ENCODE measurements at regions not wholly inside any gene's neighbourhood (a gene's known extent, or its start where the extent isn't known, plus 50 kb on each side); places are given as distances from the start of the nearest gene placed in this dataset.

- H3K27ac Mint-ChIP-seq: no peak overlapping the region
- H3K4me3 Mint-ChIP-seq: no peak overlapping the region
- H2AFZ ChIP-seq (ENCODE audit: low read length): no peak overlapping the region
- H3K27ac ChIP-seq (ENCODE audit: insufficient read length, low read depth, low read length): no peak overlapping the region
- H4K5ac ChIP-seq (ENCODE audit: insufficient read length, low read depth, low read length): no peak overlapping the region
- TF ChIP-seq CTCF (conservative IDR thresholded peaks at IDR 0.05): no peak
- H3K4me2 ChIP-seq (ENCODE audit: insufficient read depth, insufficient read length, low read length): no peak overlapping the region
- 0 out of 4 replicates have a peak, but pooled peaks cover 0 to 3% of the 10 kb centered on the region in 2 experiments for H3K4me1 Mint-ChIP-seq
- H3K9me3 Mint-ChIP-seq: no peaks in the 10 kb centered on the region
- DNase-seq: no peak
- no peak overlapping the region for H2AK5ac ChIP-seq (ENCODE audit: insufficient read length, low read length)
- no peaks in the 10 kb centered on the region for H3K4me1 ChIP-seq (ENCODE audit: insufficient read depth, low read length)
- H2BK5ac ChIP-seq (ENCODE audit: insufficient read length, low read length): no peak overlapping the region
- H2BK20ac ChIP-seq (ENCODE audit: low read depth, low read length, poor library complexity, severe bottlenecking): no peak overlapping the region
- no CpG with 5 or more reads among the region's 1 CpG for WGBS (ENCODE audit: extremely low coverage, insufficient read length, low lambda C conversion rate)
- no peaks in the 10 kb centered on the region for H3K36me3 Mint-ChIP-seq (ENCODE audit: insufficient read depth in 1 of 3, low read depth in 3 of 3)
- no peaks in the 10 kb centered on the region for H3K79me1 ChIP-seq (ENCODE audit: insufficient read depth, low read depth, low read length, poor library complexity, severe bottlenecking)
- no peak overlapping the region for H3K56ac ChIP-seq (ENCODE audit: insufficient read length, low read depth, low read length)
- H3K14ac ChIP-seq (ENCODE audit: insufficient read depth, low read length): no peak overlapping the region
- no peak overlapping the region for H4K8ac ChIP-seq (replicated peaks; ENCODE audit: insufficient read length, low read depth, low read length)
- H2BK12ac ChIP-seq (ENCODE audit: insufficient read length, low read depth, low read length): no peak overlapping the region
- H2BK15ac ChIP-seq (ENCODE audit: low read depth, low read length): no peak overlapping the region
- H3T11ph ChIP-seq (ENCODE audit: low read length): no peak overlapping the region
- no peaks in the 10 kb centered on the region for H3K27me3 Mint-ChIP-seq (ENCODE audit: low read depth)
- no peak overlapping the region for H3K4ac ChIP-seq (ENCODE audit: low read depth, low read length)
- H3K9ac ChIP-seq (ENCODE audit: extremely low read depth, insufficient read length, low read length): no peak overlapping the region
- no peak overlapping the region for H4K91ac ChIP-seq (ENCODE audit: insufficient read length, low read depth, low read length)
- no peaks in the 10 kb centered on the region for H3K27me3 ChIP-seq (ENCODE audit: insufficient read depth, low read length)
- H3K18ac ChIP-seq (ENCODE audit: insufficient read length, low read depth, low read length): no peak overlapping the region
- H3K23me2 ChIP-seq (ENCODE audit: insufficient read length, low read depth, low read length, poor library complexity, severe bottlenecking): no peaks in the 10 kb centered on the region
- H3K23ac ChIP-seq (ENCODE audit: insufficient read length, low read depth, low read length): no peak overlapping the region
- H3K79me2 ChIP-seq (ENCODE audit: insufficient read depth, low read length): no peaks in the 10 kb centered on the region
- H3K9me3 ChIP-seq (ENCODE audit: control insufficient read depth, low read depth, low read length): no peaks in the 10 kb centered on the region
- no peaks in the 10 kb centered on the region for H4K20me1 ChIP-seq (ENCODE audit: control insufficient read depth, insufficient read depth, insufficient read length)
- no peak overlapping the region for H2BK120ac ChIP-seq (ENCODE audit: low read depth, low read length, poor library complexity, severe bottlenecking)
Measured at GRCh38 chr3:176611703-176612102, 585.6 kb downstream of the TBL1XR1 start.

Data from H9 (cell line).